GM19372 (cell line): ENCODE measurements at regions not wholly inside any gene's neighbourhood (a gene's known extent, or its start where the extent isn't known, plus 50 kb on each side); places are given as distances from the start of the nearest gene placed in this dataset.
"Not testable (repeated sequence)": the region's sequence is repeated elsewhere in the genome, so short reads cannot be mapped to it uniquely, and the experiment has no call there.

Experiments
- ATAC-seq: cut with Tn5 transposase; IDR thresholded peaks from one replicate; pipeline ENCODE4 v1.9.1; 2021; ENCODE audit warnings: mild to moderate bottlenecking, low read depth, moderate library complexity; ENCODE audit not compliant: unreplicated experiment

GRCh38 chr21:18801468-18801867 lies 397.9 kb upstream of the TMPRSS15 start:
- ATAC-seq: no peak

GRCh38 chr21:18803624-18804023 lies 400.0 kb upstream of the TMPRSS15 start:
- no peak for ATAC-seq

DNA sequence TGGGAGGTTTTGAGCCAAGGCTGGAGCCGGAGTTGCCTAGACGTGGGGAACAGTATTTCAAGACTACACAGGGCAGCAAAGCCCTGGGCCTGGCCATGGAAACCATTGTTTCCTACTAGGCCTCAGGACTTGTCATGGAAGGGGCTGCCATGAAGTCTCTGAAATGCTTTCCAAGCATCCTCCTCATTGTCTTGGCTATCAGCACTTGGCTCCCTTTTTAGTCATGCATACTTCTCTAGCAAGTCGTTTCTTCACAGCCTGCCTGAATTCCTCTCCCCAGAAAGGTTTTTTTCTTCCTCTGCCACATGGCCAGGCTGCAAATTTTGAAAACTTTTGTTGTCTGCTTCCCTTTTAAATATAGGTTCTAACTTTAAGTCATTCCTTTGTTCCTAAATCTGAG lies 406.6 kb upstream of the TMPRSS15 start:
- no peak for ATAC-seq

GRCh38 chr21:18812308-18812707 lies 408.7 kb upstream of the TMPRSS15 start:
- no peak for ATAC-seq

DNA sequence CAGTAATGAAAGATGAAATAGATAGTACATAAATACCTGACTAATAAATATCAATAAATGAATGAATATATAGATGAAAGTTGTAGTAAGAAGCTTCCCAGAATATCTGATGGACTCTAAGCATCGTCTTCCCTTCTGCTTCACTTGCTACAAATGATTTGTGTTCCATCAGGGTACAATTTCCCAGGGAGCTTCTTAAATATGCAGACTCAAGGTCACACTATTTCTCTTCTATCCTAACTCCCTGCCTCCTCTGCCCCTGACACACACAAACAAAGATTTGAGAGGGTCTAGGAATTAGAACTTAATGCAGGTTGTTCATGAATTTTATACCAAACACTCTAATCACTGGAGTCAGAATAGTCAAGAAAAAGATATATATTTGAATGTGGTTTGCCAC lies 415.9 kb upstream of the TMPRSS15 start:
- no peak for ATAC-seq

DNA sequence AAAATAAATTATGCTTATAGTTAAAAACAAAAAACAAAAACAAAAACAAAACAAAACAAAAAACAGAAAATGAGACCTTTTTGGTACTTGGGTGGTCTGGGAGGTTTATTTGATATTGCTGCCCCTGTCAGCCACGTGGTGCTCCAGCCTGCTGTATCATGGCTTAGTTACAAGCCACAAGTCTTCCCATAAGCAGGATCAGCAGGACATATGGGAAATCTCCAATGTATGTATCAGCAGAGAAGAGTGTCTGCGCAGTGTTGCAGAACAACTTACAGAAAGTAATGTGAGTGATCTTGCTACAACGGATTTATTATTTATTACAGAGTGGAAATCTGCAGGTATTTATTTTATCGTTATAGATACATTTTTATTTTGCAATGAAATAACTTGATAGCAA lies 423.0 kb upstream of the TMPRSS15 start:
- no peak for ATAC-seq

DNA sequence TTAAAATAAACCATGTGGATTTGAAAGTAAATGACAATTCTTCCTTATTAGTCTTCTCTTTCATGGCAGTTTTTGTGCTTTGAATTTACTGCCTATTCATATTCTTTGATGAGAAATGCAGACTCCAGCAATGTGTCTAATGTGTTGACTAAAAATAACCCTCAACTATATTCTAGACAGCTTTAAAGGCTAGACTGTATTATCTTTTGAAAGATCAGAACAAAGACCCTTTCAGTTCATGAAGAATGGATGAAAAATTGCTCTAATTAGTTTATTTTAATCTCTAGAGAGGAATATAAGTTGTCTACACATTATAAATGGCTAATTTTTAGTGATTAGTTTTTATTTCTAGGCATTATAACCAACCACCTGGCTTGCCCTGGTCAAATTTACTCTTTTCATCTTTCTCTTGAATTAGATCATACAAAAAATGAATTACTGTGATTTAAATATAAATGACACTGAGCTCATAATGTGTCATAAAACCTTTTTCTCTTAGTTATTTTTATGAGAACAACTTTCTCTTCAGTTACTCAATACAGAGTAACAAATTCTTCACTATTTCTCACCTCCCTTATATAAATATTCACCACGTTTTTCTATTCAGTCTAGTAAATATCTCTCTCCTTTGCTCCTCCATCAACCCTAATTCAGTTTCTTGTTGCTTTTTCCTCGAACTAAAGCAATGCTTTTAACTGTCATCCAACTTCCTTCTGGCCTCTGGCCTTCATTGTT lies 428.5 kb upstream of the TMPRSS15 start:
- no peak for ATAC-seq

DNA sequence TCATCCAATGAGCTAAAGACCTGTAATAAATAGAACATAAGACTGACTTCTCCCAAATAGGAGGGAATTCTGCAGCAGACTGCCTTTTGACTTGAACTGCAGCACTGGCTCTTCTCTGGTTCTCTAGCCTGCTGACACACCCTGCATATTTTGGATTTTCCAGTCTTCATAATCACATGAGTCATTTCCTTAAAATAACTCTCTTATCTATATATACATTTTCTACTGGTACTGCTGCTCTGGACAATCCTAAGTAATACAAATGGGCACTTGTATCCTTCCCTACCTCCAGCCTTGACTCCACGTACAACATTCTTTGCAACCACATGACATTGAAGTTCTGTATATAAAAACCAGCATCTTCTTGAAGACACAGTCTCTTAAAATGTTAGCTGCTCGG lies 429.4 kb upstream of the TMPRSS15 start:
- no peak for ATAC-seq

DNA sequence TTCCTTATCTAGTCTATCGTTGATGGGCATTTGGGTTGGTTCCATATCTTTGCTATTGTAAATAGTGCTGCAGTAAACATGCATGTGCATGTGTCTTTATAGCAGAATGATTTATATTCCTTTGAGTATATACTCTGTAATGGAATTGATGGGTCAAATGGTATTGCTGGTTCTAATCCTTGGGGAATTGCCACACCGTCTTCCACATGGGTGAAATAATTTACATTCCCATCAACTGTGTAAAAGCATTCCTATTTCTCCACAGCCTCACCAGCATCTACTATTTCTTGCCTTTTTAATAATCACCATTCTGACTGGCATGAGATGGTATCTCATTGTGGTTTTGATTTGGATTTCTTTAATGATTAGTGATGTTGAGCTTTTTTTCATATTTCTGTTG lies 430.5 kb upstream of the TMPRSS15 start:
- not testable (repeated sequence) for ATAC-seq

DNA sequence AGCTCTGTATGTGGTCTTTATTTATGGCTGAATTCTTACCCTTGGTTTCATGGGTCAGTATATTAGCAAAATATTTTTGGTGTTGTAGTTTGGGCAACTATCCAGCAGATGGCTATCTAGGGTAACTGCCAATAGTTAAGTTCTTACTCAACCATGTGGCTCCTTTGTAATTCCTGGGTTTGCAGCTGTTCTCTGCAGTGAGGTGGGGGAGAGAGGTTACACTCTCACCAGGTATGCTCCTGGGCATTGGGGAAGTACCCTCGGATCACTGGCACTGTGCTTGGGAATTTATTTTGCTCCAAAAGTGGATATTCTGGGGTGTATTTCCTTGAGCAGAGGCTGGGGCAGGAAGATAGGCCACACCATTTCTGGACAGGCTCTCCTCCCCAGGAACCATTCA lies 436.7 kb upstream of the TMPRSS15 start:
- ATAC-seq: no peak

DNA sequence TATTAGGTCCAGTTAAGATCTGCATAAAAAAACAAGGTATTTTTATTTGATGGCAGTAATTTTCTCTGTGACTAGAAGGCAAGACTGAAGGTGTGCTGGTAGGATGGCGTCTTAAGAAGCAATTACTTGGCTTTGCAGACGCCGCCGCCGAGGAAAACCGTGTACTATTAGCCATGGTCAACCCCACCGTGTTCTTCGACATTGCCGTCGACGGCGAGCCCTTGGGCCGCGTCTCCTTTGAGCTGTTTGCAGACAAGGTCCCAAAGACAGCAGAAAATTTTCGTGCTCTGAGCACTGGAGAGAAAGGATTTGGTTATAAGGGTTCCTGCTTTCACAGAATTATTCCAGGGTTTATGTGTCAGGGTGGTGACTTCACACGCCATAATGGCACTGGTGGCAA lies 454.0 kb upstream of the TMPRSS15 start:
- not testable (repeated sequence) for ATAC-seq

DNA sequence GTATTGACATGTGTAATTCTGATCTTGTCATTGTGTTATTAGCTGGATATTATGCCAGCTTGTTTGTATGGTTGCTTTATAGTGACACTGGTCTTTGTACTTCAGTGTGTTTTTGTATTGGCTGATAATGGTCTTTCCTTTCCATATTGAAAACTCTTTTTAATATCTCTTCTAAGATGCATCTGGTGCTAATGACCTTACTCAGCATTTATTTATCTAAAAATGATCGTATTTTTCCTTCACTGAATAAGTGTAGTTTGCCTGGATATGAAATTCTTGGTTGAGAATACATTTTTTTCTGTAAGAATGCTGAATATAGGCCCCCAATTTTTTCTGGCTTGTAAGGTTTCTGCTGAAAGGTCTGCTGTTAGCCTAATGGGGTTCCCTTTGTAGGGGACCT lies 465.5 kb upstream of the TMPRSS15 start:
- no peak for ATAC-seq

DNA sequence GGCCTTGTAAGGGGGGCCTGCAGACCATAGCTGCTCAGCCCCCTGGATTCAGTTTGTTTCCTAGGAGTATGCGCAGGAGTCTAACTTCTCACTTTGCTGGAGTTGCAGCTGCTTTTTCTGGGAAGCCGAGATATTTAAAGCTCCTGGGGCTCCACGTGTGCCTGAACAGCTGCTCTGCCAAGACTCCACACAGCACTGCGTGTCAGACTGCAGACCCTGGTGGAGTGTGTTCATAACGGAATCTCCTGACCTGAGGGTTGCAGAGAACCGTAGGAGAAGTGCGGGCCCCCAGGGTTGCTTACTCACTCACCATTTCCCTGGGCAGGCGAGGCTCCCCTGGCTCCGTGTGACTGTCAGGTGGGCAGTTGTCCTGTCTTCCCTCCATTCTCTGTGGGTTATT lies 474.3 kb upstream of the TMPRSS15 start:
- ATAC-seq: no peak

GRCh38 chr21:18887922-18888602 lies 484.5 kb upstream of the TMPRSS15 start:
- ATAC-seq: no peak

- no peak for ATAC-seq
Measured at GRCh38 chr21:18893406-18893805, 489.8 kb upstream of the TMPRSS15 start.

GRCh38 chr21:18894387-18894786 lies 490.8 kb upstream of the TMPRSS15 start:
- no peak for ATAC-seq

DNA sequence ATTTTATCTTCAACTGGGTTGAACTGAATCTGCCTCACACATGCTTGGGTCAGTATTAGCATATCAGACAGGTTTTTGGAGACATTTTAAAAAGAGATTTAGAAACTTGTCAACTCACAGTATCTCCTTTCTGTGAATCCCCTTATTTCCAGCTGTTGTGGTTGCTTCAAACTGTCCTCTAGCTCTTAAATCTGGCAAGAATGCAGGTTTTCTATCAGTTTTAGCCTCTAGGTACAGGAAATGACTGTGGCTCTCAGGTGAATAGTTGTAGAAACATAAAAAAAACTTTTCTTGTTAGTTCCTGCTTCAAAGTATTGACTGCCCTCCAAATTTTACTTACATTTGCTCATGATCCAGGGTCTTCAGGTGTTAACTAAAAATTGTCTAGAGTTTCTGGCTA lies 495.7 kb upstream of the TMPRSS15 start:
- no peak for ATAC-seq

DNA sequence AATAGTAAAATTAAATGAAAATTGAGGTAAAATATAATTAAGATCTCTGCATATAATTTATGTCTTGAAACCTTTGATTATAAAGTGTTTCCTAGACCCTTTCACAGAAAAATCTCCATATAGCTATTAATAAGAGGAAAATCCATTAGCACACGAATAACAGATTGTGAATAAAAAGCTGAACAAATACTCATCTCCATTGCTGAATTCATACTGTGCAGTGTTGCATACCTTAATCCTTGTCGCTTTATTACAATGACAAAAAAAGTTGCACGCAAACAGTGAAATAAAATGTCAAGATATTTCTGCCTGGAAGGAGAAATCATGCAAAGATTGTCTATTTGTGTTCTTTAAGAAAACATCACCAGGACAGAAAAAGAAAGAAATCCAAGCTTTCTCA lies 499.1 kb upstream of the TMPRSS15 start:
- ATAC-seq: no peak

GRCh38 chr21:18907076-18907475 lies 503.5 kb upstream of the TMPRSS15 start:
- ATAC-seq: no peak

DNA sequence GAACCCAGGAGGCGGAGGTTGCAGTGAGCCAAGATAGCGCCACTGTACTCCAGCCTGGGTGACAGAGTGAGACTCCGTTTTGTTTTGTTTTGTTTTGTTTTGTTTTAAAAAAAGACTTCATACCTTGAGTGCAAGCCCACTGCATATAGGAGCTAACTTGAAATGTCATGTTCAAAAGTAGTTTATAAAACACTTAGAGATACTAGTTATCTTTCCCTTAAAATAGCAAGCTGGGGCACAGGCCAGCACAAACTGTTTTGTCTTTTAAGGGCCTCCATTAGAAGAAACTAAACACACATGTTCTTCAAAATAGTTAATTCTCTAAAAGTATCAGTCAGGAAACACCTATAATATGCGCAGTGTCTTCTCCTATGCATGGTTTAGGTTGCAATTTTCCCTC lies 505.1 kb upstream of the TMPRSS15 start:
- no peak for ATAC-seq

GRCh38 chr21:18913914-18914313 lies 510.3 kb upstream of the TMPRSS15 start:
- no peak for ATAC-seq

DNA sequence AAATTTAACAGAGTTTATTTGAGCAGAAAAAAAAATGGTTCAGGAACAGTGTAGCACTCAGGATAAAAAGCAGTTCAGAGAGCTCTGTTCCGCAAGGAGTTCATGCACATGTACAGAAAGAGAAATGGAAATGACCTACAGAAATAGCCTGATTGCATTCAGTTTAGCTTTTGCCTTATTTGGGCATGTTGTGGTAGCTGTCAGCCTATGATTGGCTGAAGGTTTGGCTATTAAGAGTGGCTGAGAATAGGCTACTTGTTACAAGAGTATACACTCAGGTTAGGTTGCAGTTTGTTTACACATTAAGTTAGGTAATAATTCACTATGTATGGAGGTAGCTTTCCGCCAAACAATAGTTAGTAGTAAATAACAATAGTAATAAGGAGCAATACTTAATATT lies 511.0 kb upstream of the TMPRSS15 start:
- no peak for ATAC-seq
